Ascending aorta (tissue), 2 donors: ENCODE measurements at regions not wholly inside any gene's neighbourhood (a gene's known extent, or its start where the extent isn't known, plus 50 kb on each side); places are given as distances from the start of the nearest gene placed in this dataset.

Source experiments
- DNase-seq, 2 donors: peaks; one replicate each; pipeline ENCODE4 v3.0.0-alpha.2; 2019; ENCODE audit warnings: low spot score in 2 of 2
- H3K27ac ChIP-seq, 2 donors: fragments of 200-600 bp; sonication (generic); one replicate each; pipeline ENCODE4 v1.5.1; 2016 to 2017; ENCODE audit warnings: mild to moderate bottlenecking in 1 of 2
- H3K27me3 ChIP-seq: fragments of 200-600 bp; sonication (generic); one replicate; pipeline ENCODE4 v1.5.1; 2017
- H3K36me3 ChIP-seq, 2 donors: fragments of 200-600 bp; sonication (generic); one replicate each; pipeline ENCODE4 v1.5.1; 2016
- H3K4me1 ChIP-seq, 2 donors: fragments of 200-600 bp; sonication (generic); one replicate each; pipeline ENCODE4 v1.5.1; 2016 to 2017; ENCODE audit warnings: mild to moderate bottlenecking in 1 of 2
- H3K4me3 ChIP-seq, 2 donors: fragments of 200-600 bp; sonication (generic); one replicate each; pipeline ENCODE4 v1.5.1; 2016 to 2017; ENCODE audit warnings: mild to moderate bottlenecking in 1 of 2
- H3K9me3 ChIP-seq, 2 donors: fragments of 200-600 bp; sonication (generic); one replicate each; pipeline ENCODE4 v1.5.1; 2016
- CTCF ChIP-seq, 3 experiments: fragments of 200-600 bp in 2 of 3; fragments of 450-650 bp in 1 of 3; sonication (generic) in 2 of 3; IDR thresholded peaks; one replicate each; pipeline ENCODE4 v1.5.1; 2016 to 2019; ENCODE audit warnings: antibody characterized with exemption in 3 of 3, mild to moderate bottlenecking in 1 of 3, moderate library complexity in 1 of 3
- intact Hi-C: fragments of 100-400 bp; cut with DNase I; formaldehyde crosslinking; loops from one replicate; pipeline ENCODE4 v1.15.1; 2023

GRCh38 chr10:64234489-64234888 lies 713.3 kb downstream of the REEP3 start:
- intact Hi-C loops: no loop called here
- DNase-seq: no peak
- no peak for TF ChIP-seq CTCF (IDR thresholded peaks at IDR 0.05)
- H3K27ac ChIP-seq: no peak overlapping the region
- no peaks in the 10 kb centered on the region for H3K9me3 ChIP-seq
- H3K27me3 ChIP-seq: no peaks in the 10 kb centered on the region
- H3K4me3 ChIP-seq: no peak overlapping the region
- no peaks in the 10 kb centered on the region for H3K4me1 ChIP-seq
- no peaks in the 10 kb centered on the region for H3K36me3 ChIP-seq

- Histone ChIP-seq H3K9me3 (no peaks in the 10 kb centered on the region), H3K4me3 (no peak overlapping the region), H3K4me1 (no peaks in the 10 kb centered on the region), H3K36me3 (no peaks in the 10 kb centered on the region), H3K27me3 (no peaks in the 10 kb centered on the region), H3K27ac (no peak overlapping the region)
- DNase-seq: no peak
- TF ChIP-seq CTCF (IDR thresholded peaks at IDR 0.05): no peak
- intact Hi-C loops: no loop called here
These were observed 736.5 kb downstream of the REEP3 start for GRCh38 chr10:64257704-64258103.

- no peak for TF ChIP-seq CTCF (IDR thresholded peaks at IDR 0.05)
- Histone ChIP-seq H3K27ac (no peak overlapping the region), H3K4me1 (no peaks in the 10 kb centered on the region), H3K36me3 (no peaks in the 10 kb centered on the region), H3K27me3 (no peaks in the 10 kb centered on the region), H3K4me3 (no peak overlapping the region), H3K9me3 (no peaks in the 10 kb centered on the region)
- DNase-seq: no peak
- intact Hi-C loops: no loop called here
These were observed 739.9 kb downstream of the REEP3 start for GRCh38 chr10:64261092-64261491.

- Histone ChIP-seq H3K9me3 (no peaks in the 10 kb centered on the region), H3K4me3 (no peak overlapping the region), H3K27ac (no peak overlapping the region), H3K27me3 (no peaks in the 10 kb centered on the region), H3K4me1 (no peaks in the 10 kb centered on the region), H3K36me3 (no peaks in the 10 kb centered on the region)
- intact Hi-C loops: no loop called here
- no peak for DNase-seq
- TF ChIP-seq CTCF (IDR thresholded peaks at IDR 0.05): no peak
These were observed 740.5 kb downstream of the REEP3 start for GRCh38 chr10:64261676-64262075.

GRCh38 chr10:64265961-64266360 lies 744.8 kb downstream of the REEP3 start:
- DNase-seq: no peak
- Histone ChIP-seq H3K27ac (no peak overlapping the region), H3K9me3 (no peaks in the 10 kb centered on the region), H3K4me1 (no peaks in the 10 kb centered on the region), H3K27me3 (no peaks in the 10 kb centered on the region), H3K36me3 (no peaks in the 10 kb centered on the region), H3K4me3 (no peak overlapping the region)
- TF ChIP-seq CTCF (IDR thresholded peaks at IDR 0.05): no peak
- intact Hi-C loops: no loop called here

- Histone ChIP-seq H3K27ac (no peak overlapping the region), H3K27me3 (no peaks in the 10 kb centered on the region), H3K9me3 (no peaks in the 10 kb centered on the region), H3K4me3 (no peak overlapping the region), H3K4me1 (no peaks in the 10 kb centered on the region), H3K36me3 (no peaks in the 10 kb centered on the region)
- no peak for DNase-seq
- no peak for TF ChIP-seq CTCF (IDR thresholded peaks at IDR 0.05)
- intact Hi-C loops: no loop called here
These were observed 750.3 kb downstream of the REEP3 start for GRCh38 chr10:64271508-64271907.
